Mesenchymal stem cell (in vitro differentiated cells and primary cell): ENCODE measurements at regions not wholly inside any gene's neighbourhood (a gene's known extent, or its start where the extent isn't known, plus 50 kb on each side); places are given as distances from the start of the nearest gene placed in this dataset.
"Not testable (repeated sequence)": the region's sequence is repeated elsewhere in the genome, so short reads cannot be mapped to it uniquely, and the experiment has no call there.

ENCODE experiments used
- DNase-seq: peaks from one replicate; pipeline ENCODE4 v3.0.0-alpha.2; 2013
- H2AFZ ChIP-seq: one replicate; pipeline ENCODE4 v1.6.1; 2013; ENCODE audit warnings: low read depth, mild to moderate bottlenecking, control low read depth, inconsistent platforms, low read length, moderate library complexity
- H2AK5ac ChIP-seq: 2 replicates; pipeline ENCODE4 v1.6.1; 2013; ENCODE audit warnings: low read length, moderate library complexity, mild to moderate bottlenecking, inconsistent platforms; ENCODE audit not compliant: severe bottlenecking
- H2BK120ac ChIP-seq: one replicate; pipeline ENCODE4 v1.6.1; 2013; ENCODE audit warnings: low read depth, mild to moderate bottlenecking, inconsistent platforms, low read length, moderate library complexity
- H2BK12ac ChIP-seq, 2 experiments: one replicate each; pipeline ENCODE4 v1.6.1; 2013; ENCODE audit warnings: inconsistent platforms in 2 of 2, low read length in 2 of 2, mild to moderate bottlenecking in 2 of 2, moderate library complexity in 2 of 2, control low read depth in 1 of 2
- H2BK15ac ChIP-seq: one replicate; pipeline ENCODE4 v1.6.1; 2013; ENCODE audit warnings: mild to moderate bottlenecking, low read depth, inconsistent platforms; ENCODE audit not compliant: poor library complexity, severe bottlenecking
- H2BK5ac ChIP-seq: 2 replicates; pipeline ENCODE4 v1.6.1; 2013; ENCODE audit warnings: low read depth, mild to moderate bottlenecking, low read length, control low read depth, inconsistent platforms; ENCODE audit not compliant: poor library complexity, severe bottlenecking
- H3K14ac ChIP-seq, 2 experiments: one replicate each; pipeline ENCODE4 v1.6.1; 2013; ENCODE audit warnings: inconsistent platforms in 2 of 2, low read length in 2 of 2, control low read depth in 1 of 2, mild to moderate bottlenecking in 1 of 2, moderate library complexity in 1 of 2
- H3K18ac ChIP-seq, 2 experiments: one replicate each; pipeline ENCODE4 v1.6.1; 2013; ENCODE audit warnings: inconsistent platforms in 2 of 2, low read length in 2 of 2, control low read depth in 1 of 2, low read depth in 1 of 2, mild to moderate bottlenecking in 1 of 2
- H3K23ac ChIP-seq, 2 experiments: one replicate each; pipeline ENCODE4 v1.6.1; 2013; ENCODE audit warnings: inconsistent platforms in 2 of 2, low read length in 2 of 2, mild to moderate bottlenecking in 2 of 2, moderate library complexity in 2 of 2, control low read depth in 1 of 2
- H3K27ac ChIP-seq: 2 replicates; pipeline ENCODE4 v1.5.1; 2013; ENCODE audit warnings: mild to moderate bottlenecking, moderate library complexity, low read length, control low read depth, inconsistent platforms; ENCODE audit not compliant: poor library complexity, severe bottlenecking
- H3K27me3 ChIP-seq, 2 experiments: 2 replicates each; pipeline versions ENCODE4 v1.6.1 to v1.7.0; 2013; ENCODE audit warnings: low read length in 2 of 2, mild to moderate bottlenecking in 2 of 2, moderate library complexity in 2 of 2, control low read depth in 1 of 2, inconsistent platforms in 1 of 2; ENCODE audit not compliant: control insufficient read depth in 1 of 2, insufficient read depth in 1 of 2
- H3K36me3 ChIP-seq, 2 experiments: 2 replicates each; pipeline versions ENCODE4 v1.6.1 to v1.7.0; 2013; ENCODE audit warnings: low read length in 2 of 2, control low read depth in 1 of 2, inconsistent platforms in 1 of 2, low read depth in 1 of 2, mild to moderate bottlenecking in 1 of 2; ENCODE audit not compliant: insufficient read depth in 2 of 2, control insufficient read depth in 1 of 2
- H3K4ac ChIP-seq, 2 experiments: one replicate each; pipeline ENCODE4 v1.6.1; 2013; ENCODE audit warnings: inconsistent platforms in 2 of 2, low read length in 2 of 2, mild to moderate bottlenecking in 2 of 2, moderate library complexity in 2 of 2, control low read depth in 1 of 2, low read depth in 1 of 2
- H3K4me1 ChIP-seq: 2 replicates; pipeline ENCODE4 v1.6.1; 2013; ENCODE audit warnings: low read depth, low read length, control low read depth; ENCODE audit not compliant: control insufficient read depth, insufficient read depth
- H3K4me2 ChIP-seq: 2 replicates; pipeline ENCODE4 v1.6.1; 2013; ENCODE audit warnings: low read length, mild to moderate bottlenecking, inconsistent platforms; ENCODE audit not compliant: poor library complexity, severe bottlenecking
- H3K4me3 ChIP-seq, 2 experiments: 2 replicates each; pipeline versions ENCODE4 v1.5.1 to v1.7.0; 2013; ENCODE audit warnings: low read length in 2 of 2, mild to moderate bottlenecking in 2 of 2, control low read depth in 1 of 2, low read depth in 1 of 2; ENCODE audit not compliant: insufficient read depth in 1 of 2
- H3K79me1 ChIP-seq: replicated peaks from 2 replicates; pipeline ENCODE4 v1.6.1; 2013; ENCODE audit warnings: mild to moderate bottlenecking, control low read depth, low read length, inconsistent platforms; ENCODE audit not compliant: poor library complexity, severe bottlenecking
- H3K9ac ChIP-seq: 2 replicates; pipeline ENCODE4 v1.7.0; 2013; ENCODE audit warnings: mild to moderate bottlenecking, low read length, moderate library complexity
- H3K9me3 ChIP-seq: 2 replicates; pipeline ENCODE4 v1.7.0; 2013; ENCODE audit warnings: mild to moderate bottlenecking, low read length; ENCODE audit not compliant: control insufficient read depth
- H4K8ac ChIP-seq: one replicate; pipeline ENCODE4 v1.6.1; 2013; ENCODE audit warnings: inconsistent platforms, mild to moderate bottlenecking, low read length, moderate library complexity
- H4K91ac ChIP-seq: one replicate; pipeline ENCODE4 v1.6.1; 2013; ENCODE audit warnings: mild to moderate bottlenecking, low read length, inconsistent platforms
- WGBS: methylation state at CpG from one replicate; pipeline ENCODE4 v1.1.7; 2013; ENCODE audit warnings: mixed read lengths; 5-methylcytosine and 5-hydroxymethylcytosine counted together

GRCh38 chr2:128514555-128514955 lies 195.9 kb upstream of the HS6ST1 start:
- Histone ChIP-seq H2AFZ (no peak overlapping the region), H3K27me3 (no peaks in the 10 kb centered on the region), H4K8ac (no peak overlapping the region), H2AK5ac (no peak overlapping the region), H2BK15ac (no peak overlapping the region), H3K9me3 (no peaks in the 10 kb centered on the region), H3K79me1 (no peaks in the 10 kb centered on the region), H3K9ac (no peak overlapping the region), H2BK12ac (no peak overlapping the region), H3K23ac (no peak overlapping the region), H3K4me3 (no peak overlapping the region), H3K36me3 (no peaks in the 10 kb centered on the region), H3K14ac (no peak overlapping the region), H3K4me2 (no peak overlapping the region), H3K4me1 (peaks cover 13% of the 10 kb centered on the region), H3K4ac (no peak overlapping the region), H3K27ac (no peak overlapping the region), H3K18ac (no peak overlapping the region), H2BK120ac (no peak overlapping the region), H4K91ac (no peak overlapping the region), H2BK5ac (no peak overlapping the region)
- WGBS = 91% methylated on average over 12 of the region's 13 CpGs
- no peak for DNase-seq

- Histone ChIP-seq H2AFZ (no peak overlapping the region), H3K4ac (no peak overlapping the region), H3K4me3 (no peak overlapping the region), H2BK12ac (no peak overlapping the region), H2BK15ac (no peak overlapping the region), H4K8ac (no peak overlapping the region), H3K18ac (no peak overlapping the region), H4K91ac (no peak overlapping the region), H3K4me1 (peaks cover 10% of the 10 kb centered on the region), H3K23ac (no peak overlapping the region), H3K9ac (no peak overlapping the region), H2AK5ac (no peak overlapping the region), H3K27me3 (no peaks in the 10 kb centered on the region), H2BK120ac (no peak overlapping the region), H3K36me3 (no peaks in the 10 kb centered on the region), H3K79me1 (no peaks in the 10 kb centered on the region), H3K27ac (no peak overlapping the region), H3K14ac (no peak overlapping the region), H3K4me2 (no peak overlapping the region), H2BK5ac (no peak overlapping the region), H3K9me3 (no peaks in the 10 kb centered on the region)
- 83% methylated on average over 5 of the region's 7 CpGs for WGBS
- no peak for DNase-seq
Observed at GRCh38 chr2:128516938-128517337, 198.3 kb upstream of the HS6ST1 start.

GRCh38 chr2:128519028-128519427 lies 200.4 kb upstream of the HS6ST1 start:
- H3K18ac ChIP-seq, H3K4ac ChIP-seq, H2BK15ac ChIP-seq, H3K79me1 ChIP-seq, H4K91ac ChIP-seq, H3K9me3 ChIP-seq, H2BK5ac ChIP-seq, H3K27me3 ChIP-seq, H3K4me2 ChIP-seq, H3K27ac ChIP-seq, H2AFZ ChIP-seq, H3K4me3 ChIP-seq, H2AK5ac ChIP-seq, H3K9ac ChIP-seq, H3K23ac ChIP-seq, H2BK120ac ChIP-seq, H3K36me3 ChIP-seq, DNase-seq, H3K4me1 ChIP-seq, H4K8ac ChIP-seq, H3K14ac ChIP-seq: not testable (repeated sequence)
- H2BK12ac ChIP-seq = peak overlapping the region in 1 of 2 experiments; percentile 24
- WGBS = 89% methylated on average over 15 of the region's 16 CpGs

- Histone ChIP-seq H3K23ac (no peak overlapping the region), H3K27me3 (no peaks in the 10 kb centered on the region), H3K4me2 (no peak overlapping the region), H2BK120ac (no peak overlapping the region), H3K4me1 (no peaks in the 10 kb centered on the region), H3K4ac (no peak overlapping the region), H3K9ac (no peak overlapping the region), H4K91ac (peak overlapping the region; percentile 58), H3K14ac (no peak overlapping the region), H3K4me3 (no peak overlapping the region), H3K18ac (no peak overlapping the region), H3K36me3 (no peaks in the 10 kb centered on the region), H4K8ac (no peak overlapping the region), H2AFZ (no peak overlapping the region), H3K79me1 (no peaks in the 10 kb centered on the region), H3K9me3 (peaks cover 9% of the 10 kb centered on the region), H2BK12ac (peak overlapping the region in 1 of 2 experiments; percentile 24), H2BK15ac (no peak overlapping the region), H2AK5ac (no peak overlapping the region), H2BK5ac (no peak overlapping the region), H3K27ac (no peak overlapping the region)
- no peak for DNase-seq
- WGBS = 97% methylated on average over 6 of the region's 6 CpGs
Observed at GRCh38 chr2:128519517-128520215, 201.0 kb upstream of the HS6ST1 start.
